Astrocyte of the cerebellum (primary cell): ENCODE measurements at regions not wholly inside any gene's neighbourhood (a gene's known extent, or its start where the extent isn't known, plus 50 kb on each side); places are given as distances from the start of the nearest gene placed in this dataset.

Source experiments
- DNase-seq: peaks from one replicate; pipeline ENCODE4 v3.0.0-alpha.2; 2011; ENCODE audit warnings: low read depth
- H3K4me3 ChIP-seq: 2 replicates; pipeline ENCODE4 v1.5.1; 2011; ENCODE audit warnings: mild to moderate bottlenecking, low read depth, low read length, moderate library complexity
- in situ Hi-C: cut with HindIII; loops from 2 replicates; pipeline ENCODE4 v1.10.0; 2017; ENCODE audit warnings: low sequenced_read_pairs
- TF ChIP-seq, protein P1 (sequence below): IDR thresholded peaks from 2 replicates; pipeline ENCODE4 v1.5.1; 2012; ENCODE audit warnings: low read length, low read depth, moderate library complexity, mild to moderate bottlenecking; ENCODE audit errors: missing control alignments

GRCh38 chr18:40072761-40073160, 1882.3 kb upstream of the PIK3C3 start:
- H3K4me3 ChIP-seq, result no peak overlapping the region
- DNase-seq, result no peak
- in situ Hi-C loops, result no loop called here

DNA sequence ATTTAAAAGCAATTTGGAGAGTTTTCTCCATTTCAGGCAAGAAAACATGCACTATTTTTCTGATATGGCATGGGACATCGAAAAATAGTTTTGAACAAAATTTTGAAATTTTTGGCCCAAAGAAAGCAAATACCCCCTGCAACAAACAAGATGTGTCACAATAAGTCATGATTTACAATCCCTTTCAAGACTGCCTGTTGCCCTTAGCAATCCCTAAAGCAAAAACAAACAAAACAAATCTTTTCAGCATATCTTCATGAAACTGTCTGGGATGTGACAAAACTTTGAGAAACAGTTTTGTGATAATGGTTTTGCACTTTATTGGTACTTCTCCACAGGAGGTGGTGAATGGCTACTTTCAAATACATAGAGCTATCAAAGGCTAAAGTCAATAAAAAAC, 1888.7 kb upstream of the PIK3C3 start:
- no peak for DNase-seq
- no peak overlapping the region for H3K4me3 ChIP-seq
- TF ChIP-seq, protein P1, sequence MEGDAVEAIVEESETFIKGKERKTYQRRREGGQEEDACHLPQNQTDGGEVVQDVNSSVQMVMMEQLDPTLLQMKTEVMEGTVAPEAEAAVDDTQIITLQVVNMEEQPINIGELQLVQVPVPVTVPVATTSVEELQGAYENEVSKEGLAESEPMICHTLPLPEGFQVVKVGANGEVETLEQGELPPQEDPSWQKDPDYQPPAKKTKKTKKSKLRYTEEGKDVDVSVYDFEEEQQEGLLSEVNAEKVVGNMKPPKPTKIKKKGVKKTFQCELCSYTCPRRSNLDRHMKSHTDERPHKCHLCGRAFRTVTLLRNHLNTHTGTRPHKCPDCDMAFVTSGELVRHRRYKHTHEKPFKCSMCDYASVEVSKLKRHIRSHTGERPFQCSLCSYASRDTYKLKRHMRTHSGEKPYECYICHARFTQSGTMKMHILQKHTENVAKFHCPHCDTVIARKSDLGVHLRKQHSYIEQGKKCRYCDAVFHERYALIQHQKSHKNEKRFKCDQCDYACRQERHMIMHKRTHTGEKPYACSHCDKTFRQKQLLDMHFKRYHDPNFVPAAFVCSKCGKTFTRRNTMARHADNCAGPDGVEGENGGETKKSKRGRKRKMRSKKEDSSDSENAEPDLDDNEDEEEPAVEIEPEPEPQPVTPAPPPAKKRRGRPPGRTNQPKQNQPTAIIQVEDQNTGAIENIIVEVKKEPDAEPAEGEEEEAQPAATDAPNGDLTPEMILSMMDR, result no peak
- in situ Hi-C loops, result no loop called here

More at GRCh38 chr18:40072761-40073160, 1882.3 kb upstream of the PIK3C3 start:
- TF ChIP-seq, protein P1, result no peak

- TF ChIP-seq, protein P1, result no peak
- in situ Hi-C loops, result no loop called here
- no peak for DNase-seq
- no peak overlapping the region for H3K4me3 ChIP-seq
Observed at GRCh38 chr18:40063488-40063887, 1891.5 kb upstream of the PIK3C3 start.

DNA sequence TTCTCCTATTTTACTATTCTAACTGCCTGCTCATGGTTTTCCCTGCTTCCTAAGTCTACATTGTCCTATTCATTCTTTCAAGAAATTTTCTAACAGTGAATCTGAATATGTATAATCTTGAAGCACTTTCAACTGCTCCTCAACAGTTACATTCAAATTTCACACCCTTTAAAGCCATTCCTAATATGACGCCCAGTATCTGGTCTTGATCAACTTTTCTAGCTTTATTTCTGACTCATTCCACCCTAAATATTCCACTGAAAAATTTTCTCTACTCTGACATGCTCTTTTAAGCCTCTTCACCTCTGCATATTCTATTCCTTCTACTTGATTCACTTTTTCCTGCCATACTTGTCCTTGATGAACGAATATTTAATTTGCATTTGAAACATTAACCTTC, 1893.9 kb upstream of the PIK3C3 start:
- in situ Hi-C loops, result no loop called here
- no peak for DNase-seq
- TF ChIP-seq, protein P1, result no peak
- no peak overlapping the region for H3K4me3 ChIP-seq

DNA sequence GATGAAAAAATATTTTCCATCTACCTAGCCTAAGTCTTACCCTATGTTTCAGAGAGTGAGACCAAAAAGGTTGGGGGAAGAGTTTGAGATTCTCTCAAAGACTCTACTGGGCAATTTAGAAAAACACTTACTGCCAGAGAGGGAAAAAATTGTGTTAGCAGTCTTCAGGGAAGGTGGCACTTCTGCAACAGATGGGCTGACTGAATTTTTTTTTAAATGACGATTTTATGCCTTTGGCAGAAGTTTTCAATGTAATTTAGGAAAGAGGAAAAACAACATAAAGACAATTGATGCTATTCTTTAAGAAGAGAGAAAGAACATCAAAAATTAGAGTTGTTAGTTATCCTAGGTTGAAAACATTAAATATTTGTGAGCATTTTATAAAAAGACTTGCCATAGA, 1894.5 kb upstream of the PIK3C3 start:
- TF ChIP-seq, protein P1, result no peak

DNA sequence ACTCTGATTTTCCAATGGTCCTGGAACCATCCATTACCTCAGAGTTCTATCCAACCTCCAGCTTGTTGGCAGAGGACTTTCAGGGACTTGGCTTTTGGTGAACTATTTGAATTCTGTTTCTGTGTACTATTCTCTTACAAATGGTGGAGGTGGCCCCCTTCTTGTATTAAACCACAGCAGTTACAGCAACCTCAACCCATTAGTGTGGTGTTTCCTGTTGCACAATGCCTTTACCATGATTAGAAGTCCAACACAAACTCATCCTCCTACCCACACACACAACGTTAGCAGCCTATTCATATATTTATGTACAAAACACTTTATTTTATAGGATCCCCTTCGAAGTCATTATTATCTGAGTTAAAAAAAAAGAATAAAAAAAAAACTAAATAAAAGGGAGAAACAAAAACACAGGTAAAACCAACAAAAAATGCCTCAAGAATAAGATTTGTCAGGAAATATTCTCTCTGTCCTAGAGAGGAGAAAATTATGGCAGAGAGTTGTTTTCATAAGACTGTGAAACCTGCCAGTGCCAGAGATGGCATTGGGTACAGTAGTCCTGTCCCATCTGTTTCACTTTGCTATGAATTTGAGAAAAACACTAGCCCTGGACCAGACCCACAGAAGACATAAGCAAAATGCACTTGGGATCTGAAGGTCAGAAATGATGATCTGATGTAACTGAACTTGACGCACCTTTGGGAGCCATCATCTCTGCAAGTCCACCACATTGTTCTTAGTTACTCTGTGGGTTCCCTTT, 1896.0 kb upstream of the PIK3C3 start:
- no peak overlapping the region for H3K4me3 ChIP-seq
- DNase-seq, result no peak
- in situ Hi-C loops, result no loop called here
- TF ChIP-seq, protein P1, result no peak

More for the DNA sequence above, 1894.5 kb upstream of the PIK3C3 start:
- in situ Hi-C loops, result no loop called here
- H3K4me3 ChIP-seq, result no peak overlapping the region
- DNase-seq, result no peak
